DOHH2 (cell line): ENCODE measurements at regions not wholly inside any gene's neighbourhood (a gene's known extent, or its start where the extent isn't known, plus 50 kb on each side); places are given as distances from the start of the nearest gene placed in this dataset.

Experiments used
- CTCF ChIP-seq: fragments of 200-600 bp; sonication (generic); IDR thresholded peaks from one replicate; pipeline ENCODE4 v1.5.1; 2014; ENCODE audit warnings: antibody characterized with exemption, mild to moderate bottlenecking, low read depth, low read length; ENCODE audit not compliant: poor library complexity, severe bottlenecking
- EZH2phosphoT487 ChIP-seq: fragments of 200-600 bp; sonication (generic); IDR thresholded peaks from 2 replicates; pipeline ENCODE4 v1.6.1; 2017; ENCODE audit warnings: borderline replicate concordance, mild to moderate bottlenecking, antibody characterized with exemption, low read length, moderate library complexity, mixed read lengths

GRCh38 chr4:187910741-187911140 is 84.8 kb upstream of the ZFP42 start:
- no peak for TF ChIP-seq CTCF
- no peak for TF ChIP-seq EZH2phosphoT487
